ENCODE measurements at regions not wholly inside any gene's neighbourhood (a gene's known extent, or its start where the extent isn't known, plus 50 kb on each side); places are given as distances from the start of the nearest gene placed in this dataset.
A peak's percentile ranks its signal among the peaks of the same experiment; 100 is the strongest.

GRCh38 chr2:53448591-53448990 lies 319.0 kb upstream of the CHAC2 start:
- DNase-seq: no peak

GRCh38 chr2:53448086-53448485 lies 319.5 kb upstream of the CHAC2 start:
- DNase-seq: no peak

GRCh38 chr2:53445383-53446070 lies 322.1 kb upstream of the CHAC2 start:
- DNase-seq: peak in 1 of 51 donors; percentile 4

GRCh38 chr2:53442783-53443182 lies 324.8 kb upstream of the CHAC2 start:
- no peak for DNase-seq

GRCh38 chr2:53442093-53442492 lies 325.5 kb upstream of the CHAC2 start:
- no peak for DNase-seq

- no peak for DNase-seq
These were observed 328.9 kb upstream of the CHAC2 start for GRCh38 chr2:53438692-53439091.

GRCh38 chr2:53438100-53438499 lies 329.5 kb upstream of the CHAC2 start:
- DNase-seq: no peak

GRCh38 chr2:53437371-53437770 lies 330.2 kb upstream of the CHAC2 start:
- no peak for DNase-seq

- DNase-seq: no peak
These were observed 330.7 kb upstream of the CHAC2 start for GRCh38 chr2:53436882-53437281.

- DNase-seq: no peak
These were observed 332.0 kb upstream of the CHAC2 start for GRCh38 chr2:53435610-53436009.

GRCh38 chr2:53434466-53434865 lies 333.1 kb upstream of the CHAC2 start:
- no peak for DNase-seq

GRCh38 chr2:53432936-53433335 lies 334.7 kb upstream of the CHAC2 start:
- DNase-seq: no peak

GRCh38 chr2:53429901-53430300 lies 337.7 kb upstream of the CHAC2 start:
- no peak for DNase-seq

GRCh38 chr2:53424902-53425301 lies 342.7 kb upstream of the CHAC2 start:
- DNase-seq: no peak

GRCh38 chr2:53423465-53423864 lies 344.1 kb upstream of the CHAC2 start:
- no peak for DNase-seq

- DNase-seq: peak in 17 of 51 donors; percentile 6 to 47 (median 25)
These were observed 344.6 kb upstream of the CHAC2 start for GRCh38 chr2:53422979-53423378.

- no peak for DNase-seq
These were observed 350.2 kb upstream of the CHAC2 start for GRCh38 chr2:53417385-53417784.

- no peak for DNase-seq
These were observed 360.1 kb upstream of the CHAC2 start for GRCh38 chr2:53407363-53408080.

GRCh38 chr2:53403792-53404413 lies 363.7 kb upstream of the CHAC2 start:
- DNase-seq: no peak

- DNase-seq: no peak
These were observed 370.5 kb upstream of the CHAC2 start for GRCh38 chr2:53397085-53397484.

- DNase-seq: no peak
These were observed 386.3 kb upstream of the CHAC2 start for GRCh38 chr2:53381271-53381670.

GRCh38 chr2:53379547-53379946 lies 388.1 kb upstream of the CHAC2 start:
- no peak for DNase-seq

- no peak for DNase-seq
These were observed 388.8 kb upstream of the CHAC2 start for GRCh38 chr2:53378791-53379190.

All from hypothalamus (tissue), 51 donors.